ENCODE measurements at regions not wholly inside any gene's neighbourhood (a gene's known extent, or its start where the extent isn't known, plus 50 kb on each side); places are given as distances from the start of the nearest gene placed in this dataset.

DNA sequence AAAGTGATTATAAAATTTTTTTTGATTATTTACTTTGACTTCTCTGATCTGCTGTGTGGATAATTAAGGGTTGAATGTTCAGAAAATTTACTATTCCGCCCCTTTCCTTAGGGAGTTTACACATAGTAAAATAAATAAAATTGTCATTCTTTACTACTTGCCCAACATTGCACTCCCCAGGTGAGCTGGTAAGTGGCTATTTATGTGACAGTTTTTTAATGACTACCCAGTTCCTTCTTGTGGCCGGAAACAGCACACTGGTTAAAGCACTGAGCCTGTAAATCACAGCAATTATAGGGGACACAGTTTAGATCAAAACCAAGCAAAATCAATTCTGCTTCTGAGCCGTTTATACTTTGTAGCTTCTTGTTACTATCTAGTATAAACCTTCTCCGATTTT, 158.1 kb downstream of the FHIP1A start:
- ChIA-PET POLR2A (no interaction called here), CTCF (no interaction called here)
- intact Hi-C loops (cut with micrococcal nuclease), result no loop called here
- peaks cover 8 to 39% (median 24%) of the 10 kb centered on the region in 5 donors for H3K27me3 Mint-ChIP-seq
- H3K36me3 ChIP-seq (ENCODE audit: control insufficient read depth in 2 of 3, insufficient read depth in 3 of 3, low read length in 3 of 3), result no peaks in the 10 kb centered on the region
- no peaks in the 10 kb centered on the region for H3K9me3 ChIP-seq (ENCODE audit: control insufficient read depth in 2 of 3, low read length in 3 of 3)
- no peaks in the 10 kb centered on the region for H3K27me3 ChIP-seq (ENCODE audit: control insufficient read depth in 2 of 2, insufficient read depth in 2 of 2, low read length in 2 of 2)
- ATAC-seq (no peak), DNase-seq (no peak)
- H3K4me1 ChIP-seq (ENCODE audit: control insufficient read depth in 2 of 2, insufficient read depth in 2 of 2, low read length in 2 of 2), result peaks cover 0 to 4% of the 10 kb centered on the region in 2 donors
- peaks cover 0 to 6% (median 0%) of the 10 kb centered on the region in 11 donors for H3K9me3 Mint-ChIP-seq
- H3K36me3 Mint-ChIP-seq, result peaks cover 0 to 5% (median 3%) of the 10 kb centered on the region in 5 donors
- peaks cover 2 to 16% (median 6%) of the 10 kb centered on the region in 7 donors for H3K4me1 Mint-ChIP-seq
- H3K4me3 ChIP-seq (ENCODE audit: low read length), result no peak overlapping the region
- H3K27ac ChIP-seq (ENCODE audit: low read depth, low read length), result no peak overlapping the region
- no peak overlapping the region for H3K27ac Mint-ChIP-seq
- no peak overlapping the region for H3K4me3 Mint-ChIP-seq

DNA sequence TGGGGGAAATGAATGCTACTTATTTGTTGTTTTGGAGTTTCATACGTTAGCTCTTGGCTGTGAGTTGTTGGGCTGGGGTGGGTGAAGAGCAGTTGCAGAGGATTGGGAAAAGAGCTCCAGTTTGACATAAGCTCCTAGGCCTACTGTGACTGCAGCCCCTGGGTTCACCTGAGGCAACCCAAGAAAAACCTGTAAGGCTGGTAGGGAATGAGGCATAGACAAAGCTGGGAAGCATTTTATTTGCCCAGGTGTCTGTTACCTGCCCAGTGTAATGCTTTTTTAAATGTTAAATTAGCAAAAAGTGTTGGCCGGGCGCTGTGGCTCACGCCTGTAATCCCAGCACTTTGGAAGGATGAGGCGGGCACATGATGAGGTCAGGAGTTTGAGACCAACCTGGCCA, 160.0 kb downstream of the FHIP1A start:
- no peak overlapping the region for H3K4me3 Mint-ChIP-seq
- Histone ChIP-seq H3K9me3 (ENCODE audit: control insufficient read depth in 2 of 3, low read length in 3 of 3) (no peaks in the 10 kb centered on the region), H3K27ac (ENCODE audit: low read depth, low read length) (no peak overlapping the region), H3K36me3 (ENCODE audit: control insufficient read depth in 2 of 3, insufficient read depth in 3 of 3, low read length in 3 of 3) (no peaks in the 10 kb centered on the region), H3K27me3 (ENCODE audit: control insufficient read depth in 2 of 2, insufficient read depth in 2 of 2, low read length in 2 of 2) (no peaks in the 10 kb centered on the region), H3K4me3 (ENCODE audit: low read length) (no peak overlapping the region), H3K4me1 (ENCODE audit: control insufficient read depth in 2 of 2, insufficient read depth in 2 of 2, low read length in 2 of 2) (no peaks in the 10 kb centered on the region)
- H3K27me3 Mint-ChIP-seq, result peaks cover 8 to 30% (median 24%) of the 10 kb centered on the region in 5 donors
- peaks cover 0 to 5% (median 3%) of the 10 kb centered on the region in 5 donors for H3K36me3 Mint-ChIP-seq
- ChIA-PET CTCF (no interaction called here), POLR2A (no interaction called here)
- peaks cover 0 to 5% (median 2%) of the 10 kb centered on the region in 7 donors for H3K4me1 Mint-ChIP-seq
- peaks cover 0 to 6% (median 0%) of the 10 kb centered on the region in 11 donors for H3K9me3 Mint-ChIP-seq
- intact Hi-C loops (cut with micrococcal nuclease), result no loop called here
- no peak for ATAC-seq
- no peak for DNase-seq
- H3K27ac Mint-ChIP-seq, result no peak overlapping the region

DNA sequence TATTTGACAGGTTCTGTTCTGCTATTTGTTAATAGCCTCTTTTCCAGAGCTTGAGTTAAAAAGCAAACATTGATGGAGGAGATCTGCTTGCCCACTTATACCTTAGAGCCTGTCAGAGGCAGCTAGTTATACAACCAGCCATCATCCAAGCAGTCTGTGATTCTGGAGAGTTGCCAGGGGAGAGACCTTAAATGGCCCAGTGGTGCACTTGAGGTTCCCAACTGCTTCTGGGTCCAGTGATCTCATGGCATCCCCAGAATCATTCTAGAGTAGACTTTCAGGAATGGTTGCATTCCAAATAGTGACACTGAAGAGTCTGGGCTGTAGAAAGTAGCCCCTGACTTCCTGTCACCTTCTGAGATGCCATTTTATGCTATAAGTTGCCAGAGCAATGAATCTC, 160.7 kb downstream of the FHIP1A start:
- ChIA-PET POLR2A (no interaction called here), CTCF (no interaction called here)
- Mint-ChIP-seq H3K9me3 (peaks cover 0 to 5% (median 0%) of the 10 kb centered on the region in 11 donors), H3K27ac (no peak overlapping the region), H3K4me1 (peaks cover 0 to 2% (median 0%) of the 10 kb centered on the region in 7 donors), H3K4me3 (no peak overlapping the region), H3K27me3 (peaks cover 8 to 25% (median 24%) of the 10 kb centered on the region in 5 donors), H3K36me3 (peaks cover 0 to 5% (median 3%) of the 10 kb centered on the region in 5 donors)
- intact Hi-C loops (cut with micrococcal nuclease), result no loop called here
- no peaks in the 10 kb centered on the region for H3K4me1 ChIP-seq (ENCODE audit: control insufficient read depth in 2 of 2, insufficient read depth in 2 of 2, low read length in 2 of 2)
- no peak overlapping the region for H3K27ac ChIP-seq (ENCODE audit: low read depth, low read length)
- H3K4me3 ChIP-seq (ENCODE audit: low read length), result no peak overlapping the region
- ATAC-seq (no peak), DNase-seq (no peak)
- no peaks in the 10 kb centered on the region for H3K27me3 ChIP-seq (ENCODE audit: control insufficient read depth in 2 of 2, insufficient read depth in 2 of 2, low read length in 2 of 2)
- no peaks in the 10 kb centered on the region for H3K36me3 ChIP-seq (ENCODE audit: control insufficient read depth in 2 of 3, insufficient read depth in 3 of 3, low read length in 3 of 3)
- H3K9me3 ChIP-seq (ENCODE audit: control insufficient read depth in 2 of 3, low read length in 3 of 3), result no peaks in the 10 kb centered on the region

DNA sequence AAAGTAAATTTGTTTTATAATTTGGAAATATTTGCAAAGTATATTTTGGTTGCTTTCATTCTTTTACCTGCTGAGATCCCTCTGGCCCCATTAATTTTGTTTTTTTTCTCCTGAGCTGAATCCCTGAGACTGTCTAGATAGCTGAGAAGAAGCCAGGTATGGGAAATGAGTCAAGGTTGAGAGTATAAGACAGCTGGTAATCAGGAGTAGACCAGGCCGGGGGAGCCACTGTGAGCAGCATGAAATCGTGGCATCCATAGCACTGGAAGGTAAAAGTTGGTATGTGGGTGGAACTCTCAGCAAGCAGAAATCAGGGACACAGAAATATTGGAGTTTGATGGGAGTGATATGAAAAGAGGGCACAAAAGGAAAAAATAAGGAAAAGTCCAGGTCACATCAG, 164.5 kb downstream of the FHIP1A start:
- CTCF ChIA-PET, result no interaction called here

DNA sequence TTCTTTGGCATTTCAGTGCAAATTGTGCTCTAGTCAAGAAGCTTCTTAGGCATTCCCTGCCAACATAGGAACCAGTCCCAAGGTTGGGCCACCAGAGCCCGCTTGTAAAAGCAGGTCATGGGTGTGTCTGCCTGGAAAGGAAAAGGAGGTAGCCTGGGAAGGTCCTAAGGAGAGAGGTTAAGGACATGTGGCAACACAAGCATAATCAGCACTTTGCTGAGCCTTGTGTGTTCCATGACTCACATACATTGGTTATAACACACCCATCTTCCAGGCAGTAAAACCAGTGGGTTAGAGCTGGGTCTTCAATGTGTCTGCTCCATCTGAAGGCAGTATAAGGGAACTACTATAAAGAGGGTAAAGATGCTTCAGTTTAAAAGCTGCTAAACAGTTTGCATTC, 165.0 kb downstream of the FHIP1A start:
- no peaks in the 10 kb centered on the region for H3K4me1 Mint-ChIP-seq
- ATAC-seq (no peak), DNase-seq (no peak)
- Histone ChIP-seq H3K4me1 (ENCODE audit: control insufficient read depth in 2 of 2, insufficient read depth in 2 of 2, low read length in 2 of 2) (no peaks in the 10 kb centered on the region), H3K27me3 (ENCODE audit: control insufficient read depth in 2 of 2, insufficient read depth in 2 of 2, low read length in 2 of 2) (no peaks in the 10 kb centered on the region), H3K27ac (ENCODE audit: low read depth, low read length) (no peak overlapping the region), H3K4me3 (ENCODE audit: low read length) (no peak overlapping the region), H3K9me3 (ENCODE audit: control insufficient read depth in 2 of 3, low read length in 3 of 3) (no peaks in the 10 kb centered on the region), H3K36me3 (ENCODE audit: control insufficient read depth in 2 of 3, insufficient read depth in 3 of 3, low read length in 3 of 3) (no peaks in the 10 kb centered on the region)
- H3K9me3 Mint-ChIP-seq, result no peaks in the 10 kb centered on the region
- H3K36me3 Mint-ChIP-seq, result no peaks in the 10 kb centered on the region
- intact Hi-C loops (cut with micrococcal nuclease), result no loop called here
- peaks cover 4 to 16% (median 8%) of the 10 kb centered on the region in 5 donors for H3K27me3 Mint-ChIP-seq
- no peak overlapping the region for H3K4me3 Mint-ChIP-seq
- no peak overlapping the region for H3K27ac Mint-ChIP-seq
- ChIA-PET CTCF (no interaction called here), POLR2A (no interaction called here)

More for the DNA sequence above, 164.5 kb downstream of the FHIP1A start:
- Histone ChIP-seq H3K27ac (ENCODE audit: low read depth, low read length) (no peak overlapping the region), H3K4me1 (ENCODE audit: control insufficient read depth in 2 of 2, insufficient read depth in 2 of 2, low read length in 2 of 2) (no peaks in the 10 kb centered on the region), H3K9me3 (ENCODE audit: control insufficient read depth in 2 of 3, low read length in 3 of 3) (no peaks in the 10 kb centered on the region), H3K4me3 (ENCODE audit: low read length) (no peak overlapping the region), H3K27me3 (ENCODE audit: control insufficient read depth in 2 of 2, insufficient read depth in 2 of 2, low read length in 2 of 2) (no peaks in the 10 kb centered on the region), H3K36me3 (ENCODE audit: control insufficient read depth in 2 of 3, insufficient read depth in 3 of 3, low read length in 3 of 3) (no peaks in the 10 kb centered on the region)
- intact Hi-C loops (cut with micrococcal nuclease), result no loop called here
- no peak overlapping the region for H3K27ac Mint-ChIP-seq
- DNase-seq (no peak), ATAC-seq (no peak)
- no peaks in the 10 kb centered on the region for H3K4me1 Mint-ChIP-seq
- POLR2A ChIA-PET, result no interaction called here
- peaks cover 0 to 4% (median 0%) of the 10 kb centered on the region in 11 donors for H3K9me3 Mint-ChIP-seq
- peaks cover 0 to 4% (median 0%) of the 10 kb centered on the region in 5 donors for H3K36me3 Mint-ChIP-seq
- H3K4me3 Mint-ChIP-seq, result no peak overlapping the region
- H3K27me3 Mint-ChIP-seq, result peaks cover 8 to 20% (median 9%) of the 10 kb centered on the region in 5 donors

DNA sequence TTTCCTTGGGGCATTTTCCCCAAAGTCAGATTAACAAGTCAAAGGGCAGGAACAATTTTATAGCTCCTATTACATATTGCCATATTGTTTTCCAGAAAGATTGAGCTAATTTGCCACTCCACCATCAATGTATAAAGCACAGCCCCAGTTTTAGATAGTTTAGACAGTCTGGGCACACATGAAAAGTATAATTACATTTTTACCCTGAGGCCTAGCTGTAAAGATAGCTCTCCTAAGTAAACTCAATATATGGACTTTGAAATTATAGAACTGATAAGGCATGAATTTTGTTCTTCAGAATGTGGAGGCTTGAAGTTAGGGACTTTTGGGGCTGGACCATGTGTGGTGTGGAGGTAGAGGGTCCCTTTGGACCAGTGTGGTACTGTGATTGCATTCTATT, 166.0 kb downstream of the FHIP1A start:
- ChIA-PET CTCF (no interaction called here), POLR2A (no interaction called here)
- no peaks in the 10 kb centered on the region for H3K4me1 ChIP-seq (ENCODE audit: control insufficient read depth in 2 of 2, insufficient read depth in 2 of 2, low read length in 2 of 2)
- Mint-ChIP-seq H3K9me3 (no peaks in the 10 kb centered on the region), H3K27me3 (peaks cover 3 to 17% (median 7%) of the 10 kb centered on the region in 5 donors), H3K4me3 (no peak overlapping the region), H3K4me1 (no peaks in the 10 kb centered on the region), H3K36me3 (no peaks in the 10 kb centered on the region), H3K27ac (no peak overlapping the region)
- H3K4me3 ChIP-seq (ENCODE audit: low read length), result no peak overlapping the region
- intact Hi-C loops (cut with micrococcal nuclease), result no loop called here
- DNase-seq (no peak), ATAC-seq (no peak)
- H3K27me3 ChIP-seq (ENCODE audit: control insufficient read depth in 2 of 2, insufficient read depth in 2 of 2, low read length in 2 of 2), result no peaks in the 10 kb centered on the region
- H3K27ac ChIP-seq (ENCODE audit: low read depth, low read length), result no peak overlapping the region
- H3K9me3 ChIP-seq (ENCODE audit: control insufficient read depth in 2 of 3, low read length in 3 of 3), result no peaks in the 10 kb centered on the region
- no peaks in the 10 kb centered on the region for H3K36me3 ChIP-seq (ENCODE audit: control insufficient read depth in 2 of 3, insufficient read depth in 3 of 3, low read length in 3 of 3)

DNA sequence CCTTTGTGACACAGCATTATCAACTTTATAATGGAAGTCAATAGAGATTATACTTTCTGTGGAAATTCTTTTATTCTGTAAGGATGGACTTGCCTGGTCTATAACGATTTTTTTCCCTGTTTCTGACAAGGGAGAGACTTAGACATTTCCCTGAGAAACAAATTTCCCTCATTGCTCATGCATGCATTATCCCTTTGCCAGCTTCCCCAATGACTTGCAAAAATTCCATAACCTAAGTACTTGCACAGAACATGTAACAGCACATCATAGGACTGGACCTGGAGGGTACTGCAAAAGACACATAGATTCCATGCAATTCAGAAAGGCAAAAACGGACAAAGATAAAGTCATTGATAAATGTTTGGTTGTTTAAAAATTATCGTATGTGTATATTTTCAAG, 166.7 kb downstream of the FHIP1A start:
- Mint-ChIP-seq H3K27me3 (peaks cover 0 to 17% (median under 1%) of the 10 kb centered on the region in 5 donors), H3K4me1 (no peaks in the 10 kb centered on the region), H3K36me3 (no peaks in the 10 kb centered on the region), H3K4me3 (no peak overlapping the region), H3K9me3 (no peaks in the 10 kb centered on the region), H3K27ac (no peak overlapping the region)
- POLR2A ChIA-PET, result no interaction called here
- ATAC-seq, result no peak
- no peaks in the 10 kb centered on the region for H3K27me3 ChIP-seq (ENCODE audit: control insufficient read depth in 2 of 2, insufficient read depth in 2 of 2, low read length in 2 of 2)
- DNase-seq, result no peak
- CTCF ChIA-PET, result no interaction called here
- no peak overlapping the region for H3K27ac ChIP-seq (ENCODE audit: low read depth, low read length)
- no peaks in the 10 kb centered on the region for H3K9me3 ChIP-seq (ENCODE audit: control insufficient read depth in 2 of 3, low read length in 3 of 3)
- intact Hi-C loops (cut with micrococcal nuclease), result no loop called here
- H3K36me3 ChIP-seq (ENCODE audit: control insufficient read depth in 2 of 3, insufficient read depth in 3 of 3, low read length in 3 of 3), result no peaks in the 10 kb centered on the region
- H3K4me1 ChIP-seq (ENCODE audit: control insufficient read depth in 2 of 2, insufficient read depth in 2 of 2, low read length in 2 of 2), result no peaks in the 10 kb centered on the region
- no peak overlapping the region for H3K4me3 ChIP-seq (ENCODE audit: low read length)

All from naive thymus-derived CD4-positive, alpha-beta T cell (primary cell).